ENCODE measurements at regions not wholly inside any gene's neighbourhood (a gene's known extent, or its start where the extent isn't known, plus 50 kb on each side); places are given as distances from the start of the nearest gene placed in this dataset.

DNA sequence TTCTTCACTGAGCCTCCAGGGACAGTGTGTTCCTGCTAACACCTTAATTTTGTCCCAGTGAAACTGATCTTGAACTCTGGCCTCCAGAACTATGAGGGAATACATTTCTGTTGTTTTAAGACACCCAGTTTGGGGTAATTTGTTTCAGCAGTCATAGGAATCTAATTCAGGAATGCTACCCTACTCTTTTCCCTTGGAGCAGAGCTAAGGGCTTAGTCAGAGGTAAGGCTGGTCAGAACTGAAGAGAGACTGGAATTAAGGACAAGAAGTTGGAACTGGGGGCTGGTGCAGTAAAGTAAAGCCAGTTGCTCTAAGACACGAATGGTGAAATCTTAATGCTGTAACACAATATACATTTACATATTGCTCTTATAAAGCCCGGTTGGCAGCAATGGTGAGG lies 809.7 kb downstream of the MAFB start:
- Mint-ChIP-seq H3K36me3 (no peaks in the 10 kb centered on the region), H3K4me3 (no peak overlapping the region), H3K27ac (no peak overlapping the region), H3K4me1 (peaks cover 26% of the 10 kb centered on the region), H3K27me3 (ENCODE audit: low read depth) (no peaks in the 10 kb centered on the region), H3K9me3 (peaks cover 7% of the 10 kb centered on the region)
- TF ChIP-seq CTCF (IDR thresholded peaks at IDR 0.05; ENCODE audit: unreplicated experiment) = no peak
- no peak for DNase-seq (ENCODE audit: low spot score in 2 of 2, unreplicated experiment in 2 of 2)

- Mint-ChIP-seq H3K36me3 (no peaks in the 10 kb centered on the region), H3K27ac (no peak overlapping the region), H3K4me1 (peaks cover 26% of the 10 kb centered on the region), H3K27me3 (ENCODE audit: low read depth) (no peaks in the 10 kb centered on the region), H3K4me3 (no peak overlapping the region), H3K9me3 (peaks cover 7% of the 10 kb centered on the region)
- no peak for DNase-seq (ENCODE audit: low spot score in 2 of 2, unreplicated experiment in 2 of 2)
- TF ChIP-seq CTCF (IDR thresholded peaks at IDR 0.05; ENCODE audit: unreplicated experiment) = no peak
Measured at GRCh38 chr20:39878809-39879208, 810.2 kb downstream of the MAFB start.

DNA sequence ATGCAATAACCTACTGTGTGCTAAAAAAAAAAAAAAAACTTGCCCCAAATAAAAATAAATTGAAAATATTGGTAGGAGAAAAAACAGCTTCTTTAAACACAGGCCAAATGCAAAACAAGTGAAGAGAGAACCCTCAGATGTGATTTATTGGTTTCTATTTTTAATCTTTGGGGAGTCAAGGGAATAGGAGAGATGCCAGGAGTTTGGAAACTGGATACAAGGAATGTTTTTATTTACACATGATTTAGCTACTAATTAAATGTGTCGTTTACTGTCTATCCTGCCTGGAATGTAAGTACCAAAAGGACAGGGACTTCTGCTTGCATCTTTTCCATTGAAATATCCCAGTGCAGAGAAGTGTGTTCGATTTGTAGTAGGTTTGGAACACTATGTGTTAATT lies 810.7 kb downstream of the MAFB start:
- Mint-ChIP-seq H3K27me3 (ENCODE audit: low read depth) (no peaks in the 10 kb centered on the region), H3K9me3 (peaks cover 7% of the 10 kb centered on the region), H3K4me3 (no peak overlapping the region), H3K4me1 (peaks cover 26% of the 10 kb centered on the region), H3K36me3 (no peaks in the 10 kb centered on the region), H3K27ac (no peak overlapping the region)
- no peak for TF ChIP-seq CTCF (IDR thresholded peaks at IDR 0.05; ENCODE audit: unreplicated experiment)
- no peak for DNase-seq (ENCODE audit: low spot score in 2 of 2, unreplicated experiment in 2 of 2)

- Mint-ChIP-seq H3K4me1 (peaks cover 26% of the 10 kb centered on the region), H3K4me3 (no peak overlapping the region), H3K27ac (no peak overlapping the region), H3K36me3 (no peaks in the 10 kb centered on the region), H3K9me3 (peaks cover 7% of the 10 kb centered on the region), H3K27me3 (ENCODE audit: low read depth) (no peaks in the 10 kb centered on the region)
- DNase-seq (ENCODE audit: low spot score in 2 of 2, unreplicated experiment in 2 of 2) = no peak
- no peak for TF ChIP-seq CTCF (IDR thresholded peaks at IDR 0.05; ENCODE audit: unreplicated experiment)
Measured at GRCh38 chr20:39877788-39878187, 811.2 kb downstream of the MAFB start.

DNA sequence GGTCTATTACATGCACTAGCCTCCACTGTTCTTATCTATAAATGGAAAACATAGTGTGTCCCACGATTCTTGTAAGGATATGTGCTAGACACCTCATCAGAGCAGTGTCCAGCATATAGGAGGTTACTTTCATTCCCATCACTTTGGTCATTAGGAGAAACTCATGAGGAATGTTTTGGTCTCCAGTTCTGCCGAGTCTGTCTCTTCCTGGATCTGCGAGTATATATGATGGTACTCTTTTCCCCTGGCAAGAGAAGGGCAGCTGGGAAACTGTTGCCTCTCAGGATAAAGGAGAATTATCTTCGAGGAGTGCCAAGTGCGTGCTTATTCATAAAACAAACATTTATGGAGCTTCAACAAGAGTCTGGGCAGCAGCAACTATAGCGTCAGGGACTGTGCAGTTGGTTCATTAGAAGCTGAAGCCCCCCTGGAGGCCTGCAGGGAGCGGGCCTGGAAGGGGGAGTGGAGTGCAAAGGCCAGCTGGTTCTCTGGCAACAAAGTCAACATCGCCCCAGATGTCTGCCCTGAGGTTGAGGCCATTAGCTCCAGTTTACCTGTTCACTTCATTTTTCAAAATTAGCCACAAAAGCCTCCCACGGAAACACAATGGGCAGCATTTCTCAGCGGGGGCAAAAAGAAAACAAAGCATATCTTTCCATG lies 811.9 kb downstream of the MAFB start:
- H3K27ac Mint-ChIP-seq = no peak overlapping the region
- no peaks in the 10 kb centered on the region for H3K27me3 Mint-ChIP-seq (ENCODE audit: low read depth)
- TF ChIP-seq CTCF (IDR thresholded peaks at IDR 0.05; ENCODE audit: unreplicated experiment) = no peak
- H3K36me3 Mint-ChIP-seq = no peaks in the 10 kb centered on the region
- peaks cover 26% of the 10 kb centered on the region for H3K4me1 Mint-ChIP-seq
- peaks cover 5% of the 10 kb centered on the region for H3K9me3 Mint-ChIP-seq
- DNase-seq (ENCODE audit: low spot score in 2 of 2, unreplicated experiment in 2 of 2) = no peak
- H3K4me3 Mint-ChIP-seq = no peak overlapping the region

Data from mesothelial cell of epicardium (in vitro differentiated cells).